IPS-NIHi11 (cell line): ENCODE measurements at regions not wholly inside any gene's neighbourhood (a gene's known extent, or its start where the extent isn't known, plus 50 kb on each side); places are given as distances from the start of the nearest gene placed in this dataset.

Experiments
- DNase-seq: peaks from one replicate; pipeline ENCODE4 v3.0.0; 2012; ENCODE audit warnings: mixed read lengths, low spot score

- no peak for DNase-seq
Observed at GRCh38 chr11:131052367-131052766, 136.1 kb upstream of the SNX19 start.

- no peak for DNase-seq
Observed at GRCh38 chr11:131056036-131056435, 139.8 kb upstream of the SNX19 start.

GRCh38 chr11:131063638-131064037 lies 147.4 kb upstream of the SNX19 start:
- DNase-seq, result peak; percentile 15

GRCh38 chr11:131064373-131064991 lies 148.2 kb upstream of the SNX19 start:
- DNase-seq, result peak; percentile 90

GRCh38 chr11:131065435-131066413 lies 149.4 kb upstream of the SNX19 start:
- no peak for DNase-seq

GRCh38 chr11:131066551-131066950 lies 150.3 kb upstream of the SNX19 start:
- DNase-seq, result no peak

GRCh38 chr11:131070365-131070764 lies 154.1 kb upstream of the SNX19 start:
- DNase-seq, result peak; percentile 20

DNA sequence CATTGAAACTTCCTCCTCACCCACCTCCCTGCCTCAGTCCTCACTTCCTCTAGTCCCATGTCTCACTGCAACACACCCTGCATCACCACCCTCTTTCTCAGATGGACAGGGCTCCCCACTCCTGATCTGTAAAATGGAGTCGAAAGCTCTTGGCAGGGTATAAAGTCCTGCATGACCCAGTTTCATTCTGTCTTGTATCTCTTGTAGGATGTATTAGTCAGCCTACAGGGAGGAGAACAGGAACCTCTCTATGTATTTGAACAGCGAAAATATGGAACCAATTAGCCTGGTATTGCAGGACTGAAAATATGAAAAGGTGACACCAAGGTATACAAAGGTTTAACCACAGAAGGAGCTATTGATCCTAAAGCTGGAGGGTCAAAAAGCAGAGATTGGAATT lies 156.9 kb upstream of the SNX19 start:
- no peak for DNase-seq

GRCh38 chr11:131074573-131074972 lies 158.3 kb upstream of the SNX19 start:
- DNase-seq, result no peak

DNA sequence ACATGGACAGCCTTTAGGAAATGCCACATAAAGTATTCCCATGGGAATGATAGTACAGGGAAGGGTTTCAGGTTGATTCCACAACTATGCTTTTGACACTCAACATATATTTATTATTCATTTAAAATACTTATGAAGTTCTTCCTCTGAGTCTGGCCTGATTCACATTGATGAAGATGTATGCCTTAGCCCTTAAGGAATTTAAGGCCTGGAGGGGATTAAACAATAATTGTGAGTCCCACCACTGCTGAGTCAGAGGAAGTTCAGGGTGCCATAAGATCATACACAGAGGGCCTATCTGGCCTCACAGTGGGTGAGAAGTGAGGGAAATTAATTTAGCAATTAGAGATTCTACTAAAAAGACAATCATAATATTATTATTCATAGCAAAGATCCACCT lies 161.1 kb upstream of the SNX19 start:
- no peak for DNase-seq

GRCh38 chr11:131079036-131079435 lies 162.8 kb upstream of the SNX19 start:
- DNase-seq, result no peak

DNA sequence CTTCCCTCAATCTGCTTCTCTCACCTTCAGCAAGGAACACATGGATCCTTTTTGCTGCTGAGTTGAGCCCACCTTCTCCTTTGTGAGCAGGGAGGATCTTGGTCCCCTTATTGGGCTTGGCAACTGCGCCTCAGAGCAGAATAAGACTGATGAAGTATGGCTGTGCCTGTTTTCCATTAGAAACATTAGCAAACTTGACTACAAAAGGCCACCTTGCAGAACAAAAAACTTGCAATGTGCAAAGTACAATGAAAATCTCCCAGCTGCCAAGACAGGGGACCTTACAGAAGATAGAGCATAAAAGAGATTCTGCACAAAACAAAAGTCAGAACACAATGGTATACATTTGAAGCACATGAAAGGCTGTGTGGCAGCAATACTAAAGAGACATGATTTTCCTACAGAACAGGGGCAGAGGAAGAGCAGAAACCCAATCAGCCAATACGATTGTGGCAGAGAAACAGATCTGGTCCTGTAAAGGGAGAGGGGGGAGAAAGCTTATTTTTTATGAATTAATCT lies 173.5 kb upstream of the SNX19 start:
- DNase-seq, result no peak

DNA sequence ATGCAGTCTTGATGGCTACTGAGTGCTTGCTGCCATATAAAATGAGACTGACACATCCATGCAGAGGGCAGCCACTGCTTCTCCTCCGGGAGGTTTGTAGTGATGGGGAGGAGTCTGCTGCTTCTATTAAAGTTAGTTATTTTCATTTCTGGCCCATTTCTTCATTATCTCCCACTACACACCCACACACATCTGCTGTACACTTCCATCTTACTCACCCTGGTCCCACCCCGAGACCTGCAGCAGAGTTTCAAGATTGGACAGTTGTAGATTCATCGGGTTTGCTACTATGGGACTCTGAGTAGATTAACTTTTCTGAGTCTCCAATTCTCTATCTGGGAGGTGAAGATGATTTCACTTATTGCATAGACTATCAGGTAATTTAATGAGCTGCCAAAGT lies 176.2 kb upstream of the SNX19 start:
- DNase-seq, result no peak

GRCh38 chr11:131094827-131095226 lies 178.5 kb upstream of the SNX19 start:
- no peak for DNase-seq

DNA sequence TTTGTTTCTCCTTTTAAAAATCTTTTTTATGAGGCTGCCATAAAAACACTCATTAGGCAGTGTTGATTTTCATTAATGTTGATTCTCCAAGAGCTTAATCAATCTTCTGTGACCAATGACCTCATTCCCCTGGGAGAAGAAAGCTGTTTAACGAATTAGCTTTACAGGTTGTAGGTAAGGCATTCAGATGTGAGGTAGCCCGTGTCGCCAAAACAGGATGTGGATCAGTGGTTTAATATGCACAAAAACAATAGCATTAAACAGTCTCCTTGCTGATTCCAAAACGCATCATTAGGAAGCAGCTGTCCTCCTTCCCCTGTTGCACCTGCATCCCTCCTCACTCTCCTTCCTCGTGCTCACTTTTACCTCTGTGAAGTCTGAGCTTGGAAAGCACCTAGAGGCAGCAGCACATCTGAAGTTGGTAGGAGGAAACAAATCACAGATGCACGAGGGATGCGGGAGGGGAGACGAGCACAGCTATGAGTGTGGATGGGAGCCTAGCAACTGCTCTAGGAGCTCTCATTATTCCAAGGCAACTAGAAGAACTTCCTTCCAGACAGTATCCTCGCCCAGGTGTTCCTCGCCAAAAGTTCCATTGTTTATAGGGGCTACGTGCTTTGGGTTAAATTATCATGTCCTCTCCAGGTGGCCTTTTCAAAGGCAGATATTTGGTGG lies 179.4 kb upstream of the SNX19 start:
- DNase-seq, result no peak

GRCh38 chr11:131099013-131099412 lies 182.7 kb upstream of the SNX19 start:
- no peak for DNase-seq

DNA sequence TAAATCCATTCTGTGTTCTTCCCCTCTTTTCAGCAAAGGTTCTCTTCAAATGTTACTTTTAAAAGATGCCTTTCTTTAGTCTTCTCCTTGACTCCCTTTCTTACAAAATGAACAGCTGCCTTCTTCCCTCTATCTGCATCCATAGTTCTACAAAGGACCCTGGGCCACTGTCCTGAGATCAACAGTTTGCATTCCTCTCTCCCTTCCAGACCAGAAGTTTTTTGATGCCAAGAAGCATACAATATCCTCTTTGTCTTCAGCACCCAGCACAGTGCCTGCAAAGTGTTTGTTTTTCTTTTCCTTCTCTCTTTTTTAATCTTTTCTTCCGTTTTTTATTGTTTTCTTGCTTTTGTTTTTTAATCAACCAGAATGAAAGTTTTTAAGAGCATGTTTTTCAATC lies 183.5 kb upstream of the SNX19 start:
- no peak for DNase-seq

- DNase-seq, result no peak
Observed at GRCh38 chr11:131108760-131109159, 192.5 kb upstream of the SNX19 start.

DNA sequence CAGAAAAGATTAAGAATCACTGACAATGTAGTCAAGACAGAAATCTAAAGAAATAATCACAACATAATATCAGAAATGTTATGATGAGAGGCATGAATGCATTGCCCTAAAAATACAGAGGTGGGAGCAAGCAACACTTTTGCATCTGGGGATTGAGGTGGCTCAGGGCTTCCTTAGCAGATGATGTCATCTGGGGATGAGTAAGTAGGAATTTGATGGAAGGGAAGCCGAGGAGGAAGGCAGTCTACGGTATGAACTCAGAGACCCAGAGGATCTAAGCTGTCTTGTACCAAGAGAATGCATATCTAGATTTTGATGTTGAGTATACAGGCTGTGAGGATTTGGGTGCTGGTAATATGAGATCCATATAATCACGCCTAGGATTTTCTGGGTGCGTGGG lies 193.0 kb upstream of the SNX19 start:
- DNase-seq, result no peak

- DNase-seq, result no peak
Observed at GRCh38 chr11:131109790-131110189, 193.5 kb upstream of the SNX19 start.

DNA sequence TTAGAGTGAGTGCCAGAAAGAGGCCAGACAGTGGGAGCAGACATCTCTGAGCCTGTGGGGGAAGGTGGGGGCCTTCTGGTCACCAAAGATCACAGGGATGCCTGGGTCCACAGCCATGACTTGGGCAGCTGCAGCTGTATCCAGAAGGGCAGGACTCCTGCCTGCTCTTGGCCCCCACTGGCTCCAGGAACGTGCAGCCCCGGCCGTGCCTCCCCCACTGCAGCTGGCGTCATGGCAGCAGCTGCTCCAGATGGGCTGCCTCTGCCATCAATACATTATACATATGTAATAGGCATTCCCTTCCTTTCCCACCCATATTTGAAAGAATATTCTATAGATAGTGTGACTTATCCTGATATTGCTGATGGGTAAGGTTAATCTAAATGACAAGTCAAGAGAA lies 195.5 kb upstream of the SNX19 start:
- no peak for DNase-seq

- DNase-seq, result no peak
Observed at GRCh38 chr11:131118247-131118646, 202.0 kb upstream of the SNX19 start.
